Spleen (tissue), 7 donors: ENCODE measurements at regions not wholly inside any gene's neighbourhood (a gene's known extent, or its start where the extent isn't known, plus 50 kb on each side); places are given as distances from the start of the nearest gene placed in this dataset.

ENCODE experiments used
- POLR2A ChIP-seq, 3 donors: fragments of 450-650 bp; IDR thresholded peaks; one replicate each; pipeline ENCODE4 v1.5.1; 2017; ENCODE audit warnings: antibody characterized with exemption in 3 of 3, mild to moderate bottlenecking in 1 of 3
- POLR2AphosphoS5 ChIP-seq, 3 donors: sonication (generic); formaldehyde crosslinking; IDR thresholded peaks; one replicate each; pipeline ENCODE4 v1.5.1; 2017; ENCODE audit warnings: antibody characterized with exemption in 3 of 3
- TF ChIP-seq, protein P1 (sequence below), 11 experiments: fragments of 200-600 bp in 7 of 11; fragments of 450-650 bp in 4 of 11; sonication (generic) in 4 of 11; IDR thresholded peaks in 8 of 11; conservative IDR thresholded peaks in 3 of 11; 1 replicate in 7 of 11; 2 replicates in 4 of 11; pipeline versions ENCODE4 v1.4.0 to v1.8.0; 2016 to 2021; ENCODE audit warnings: antibody characterized with exemption in 11 of 11, inconsistent platforms in 4 of 11, mild to moderate bottlenecking in 1 of 11
- donor health status: DM: no; HTN: no; CAD: no; lungs with moderate emphysema.
- donor health status: DM: no; HTN: no; CAD: no.
- donor health status: DM: no; HTN: no; CAD: no.

- TF ChIP-seq, protein P1, sequence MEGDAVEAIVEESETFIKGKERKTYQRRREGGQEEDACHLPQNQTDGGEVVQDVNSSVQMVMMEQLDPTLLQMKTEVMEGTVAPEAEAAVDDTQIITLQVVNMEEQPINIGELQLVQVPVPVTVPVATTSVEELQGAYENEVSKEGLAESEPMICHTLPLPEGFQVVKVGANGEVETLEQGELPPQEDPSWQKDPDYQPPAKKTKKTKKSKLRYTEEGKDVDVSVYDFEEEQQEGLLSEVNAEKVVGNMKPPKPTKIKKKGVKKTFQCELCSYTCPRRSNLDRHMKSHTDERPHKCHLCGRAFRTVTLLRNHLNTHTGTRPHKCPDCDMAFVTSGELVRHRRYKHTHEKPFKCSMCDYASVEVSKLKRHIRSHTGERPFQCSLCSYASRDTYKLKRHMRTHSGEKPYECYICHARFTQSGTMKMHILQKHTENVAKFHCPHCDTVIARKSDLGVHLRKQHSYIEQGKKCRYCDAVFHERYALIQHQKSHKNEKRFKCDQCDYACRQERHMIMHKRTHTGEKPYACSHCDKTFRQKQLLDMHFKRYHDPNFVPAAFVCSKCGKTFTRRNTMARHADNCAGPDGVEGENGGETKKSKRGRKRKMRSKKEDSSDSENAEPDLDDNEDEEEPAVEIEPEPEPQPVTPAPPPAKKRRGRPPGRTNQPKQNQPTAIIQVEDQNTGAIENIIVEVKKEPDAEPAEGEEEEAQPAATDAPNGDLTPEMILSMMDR (IDR thresholded peaks at IDR 0.05 in 8 of 11, conservative IDR thresholded peaks at IDR 0.05 in 3 of 11) = no peak
- no peak for TF ChIP-seq POLR2A (IDR thresholded peaks at IDR 0.05)
- TF ChIP-seq POLR2AphosphoS5 (IDR thresholded peaks at IDR 0.05) = no peak
Measured at GRCh38 chr17:83150369-83151055, 71.1 kb downstream of the METRNL start.
